IMR-90 (cell line): ENCODE measurements at regions not wholly inside any gene's neighbourhood (a gene's known extent, or its start where the extent isn't known, plus 50 kb on each side); places are given as distances from the start of the nearest gene placed in this dataset.

ENCODE experiments used
- ATAC-seq: fragments of 200-7000 bp; cut with Tn5 transposase; 2 replicates; pipeline ENCODE4 v1.9.1; 2020; ENCODE audit warnings: low read depth, mild to moderate bottlenecking, moderate library complexity
- BruUV-seq: library from RNA; stranded (reverse); fragments of 400-500 nt; replicated peaks from 2 replicates; lab custom pipeline; 2021; lab: Mats Ljungman, UMichigan
- CTCF ChIA-PET: fragments of 300-600 bp; formaldehyde crosslinking; extraction: SDS; loops from one replicate; lab custom pipeline; 2021; ENCODE audit warnings: antibody characterized with exemption; lab: Yijun Ruan, JAX
- POLR2A ChIA-PET: fragments of 300-600 bp; sonication (Branson Sonifier 250); formaldehyde crosslinking; loops from one replicate; lab custom pipeline; 2022; ENCODE audit warnings: antibody characterized with exemption; ENCODE audit not compliant: unreplicated experiment; lab: Charles Lee
- DNase-seq: peaks from one replicate; pipeline ENCODE4 v3.0.0; 2013
- H2AFZ ChIP-seq: replicated peaks from 2 replicates; pipeline ENCODE3; 2013; ENCODE audit warnings: low read length, mild to moderate bottlenecking; ENCODE audit not compliant: poor library complexity
- H2AK5ac ChIP-seq: 2 replicates; pipeline ENCODE4 v1.6.1; 2013; ENCODE audit warnings: low read depth, low read length, inconsistent platforms
- H2AK9ac ChIP-seq: replicated peaks from 2 replicates; pipeline ENCODE3; 2013; ENCODE audit warnings: mild to moderate bottlenecking, low read depth, low read length, moderate library complexity; ENCODE audit not compliant: poor library complexity
- H2BK120ac ChIP-seq: 2 replicates; pipeline ENCODE4 v1.6.1; 2013; ENCODE audit warnings: low read depth, low read length, inconsistent platforms
- H2BK15ac ChIP-seq: 3 replicates; pipeline ENCODE4 v1.6.1; 2013; ENCODE audit warnings: low read depth, low read length, inconsistent platforms
- H2BK20ac ChIP-seq: 2 replicates; pipeline ENCODE4 v1.6.1; 2013; ENCODE audit warnings: low read depth, mild to moderate bottlenecking, inconsistent platforms, low read length, moderate library complexity
- H2BK5ac ChIP-seq: 2 replicates; pipeline ENCODE4 v1.6.1; 2013; ENCODE audit warnings: mild to moderate bottlenecking, low read depth, low read length, inconsistent platforms; ENCODE audit not compliant: poor library complexity, severe bottlenecking
- H3K14ac ChIP-seq: replicated peaks from 2 replicates; pipeline ENCODE4 v1.6.1; 2013; ENCODE audit warnings: low read depth, low read length, inconsistent platforms
- H3K18ac ChIP-seq: 2 replicates; pipeline ENCODE4 v1.6.1; 2013; ENCODE audit warnings: low read depth, low read length, control low read depth
- H3K23ac ChIP-seq: 2 replicates; pipeline ENCODE4 v1.6.1; 2013; ENCODE audit warnings: low read depth, low read length, inconsistent platforms
- H3K27ac ChIP-seq: 2 replicates; pipeline ENCODE4 v1.5.1; 2013; ENCODE audit warnings: mild to moderate bottlenecking, control low read depth, low read length; ENCODE audit not compliant: insufficient read depth
- H3K27me3 ChIP-seq: 2 replicates; pipeline ENCODE4 v1.6.1; 2013; ENCODE audit warnings: low read length; ENCODE audit not compliant: control insufficient read depth, insufficient read depth
- H3K36me3 ChIP-seq: 2 replicates; pipeline ENCODE4 v1.6.1; 2013; ENCODE audit warnings: low read length, mixed read lengths; ENCODE audit not compliant: control insufficient read depth, insufficient read depth
- H3K4ac ChIP-seq: 2 replicates; pipeline ENCODE4 v1.6.1; 2013; ENCODE audit warnings: low read depth, low read length, inconsistent platforms
- H3K4me1 ChIP-seq: 2 replicates; pipeline ENCODE4 v1.6.1; 2013; ENCODE audit warnings: low read length, mixed read lengths; ENCODE audit not compliant: control insufficient read depth, insufficient read depth
- H3K4me2 ChIP-seq: 2 replicates; pipeline ENCODE4 v1.6.1; 2013; ENCODE audit warnings: low read depth, mild to moderate bottlenecking, control low read depth, low read length, moderate library complexity
- H3K4me3 ChIP-seq: 2 replicates; pipeline ENCODE4 v1.5.1; 2013; ENCODE audit warnings: low read depth, mild to moderate bottlenecking, control low read depth, low read length, moderate library complexity; ENCODE audit not compliant: insufficient read depth
- H3K56ac ChIP-seq: 2 replicates; pipeline ENCODE4 v1.6.1; 2013; ENCODE audit warnings: low read length, inconsistent platforms; ENCODE audit not compliant: insufficient read depth; ENCODE audit errors: extremely low read depth
- H3K79me1 ChIP-seq, 2 experiments: 2 replicates each; pipeline ENCODE4 v1.6.1; 2013; ENCODE audit warnings: low read length in 2 of 2, inconsistent platforms in 1 of 2, low read depth in 1 of 2
- H3K9ac ChIP-seq: 2 replicates; pipeline ENCODE4 v1.6.1; 2013; ENCODE audit warnings: low read depth, low read length, control low read depth
- H3K9me1 ChIP-seq: 2 replicates; pipeline ENCODE4 v1.6.1; 2013; ENCODE audit warnings: low read length, inconsistent platforms; ENCODE audit not compliant: insufficient read depth
- H3K9me3 ChIP-seq: 2 replicates; pipeline ENCODE4 v1.6.1; 2013; ENCODE audit warnings: low read length; ENCODE audit not compliant: control insufficient read depth, insufficient read depth
- H4K20me1 ChIP-seq: 2 replicates; pipeline ENCODE4 v1.6.1; 2013; ENCODE audit warnings: low read length, inconsistent platforms; ENCODE audit not compliant: insufficient read depth
- H4K5ac ChIP-seq: 2 replicates; pipeline ENCODE4 v1.6.1; 2013; ENCODE audit warnings: mild to moderate bottlenecking, low read depth, low read length, control low read depth
- H4K8ac ChIP-seq, 2 experiments: 2 replicates each; pipeline ENCODE4 v1.6.1; 2013; ENCODE audit warnings: low read depth in 2 of 2, low read length in 2 of 2, control low read depth in 1 of 2, inconsistent platforms in 1 of 2
- H4K91ac ChIP-seq: 2 replicates; pipeline ENCODE4 v1.6.1; 2013; ENCODE audit warnings: low read depth, low read length, inconsistent platforms; ENCODE audit not compliant: insufficient read depth
- CEBPB ChIP-seq: IDR thresholded peaks from 2 replicates; pipeline ENCODE4 v1.6.1; 2012; ENCODE audit warnings: low read depth, low read length, improper control_type of control experiment
- FOS ChIP-seq: fragments of 150-350 bp; IDR thresholded peaks from 2 replicates; pipeline ENCODE4 v1.6.1; 2016; ENCODE audit warnings: low read depth, low read length
- MAFK ChIP-seq: IDR thresholded peaks from 2 replicates; pipeline ENCODE4 v1.6.1; 2012; ENCODE audit warnings: low read depth, low read length, improper control_type of control experiment
- MAZ ChIP-seq: IDR thresholded peaks from 2 replicates; pipeline ENCODE4 v1.6.1; 2012; ENCODE audit warnings: low read depth, mild to moderate bottlenecking, low read length, improper control_type of control experiment, moderate library complexity, borderline replicate concordance
- POLR2A ChIP-seq: IDR thresholded peaks from 2 replicates; pipeline ENCODE4 v1.6.1; 2012; ENCODE audit warnings: mild to moderate bottlenecking, low read depth, low read length
- RAD21 ChIP-seq: IDR thresholded peaks from 2 replicates; pipeline ENCODE4 v1.6.1; 2012; ENCODE audit warnings: low read length, improper control_type of control experiment
- RCOR1 ChIP-seq: IDR thresholded peaks from 2 replicates; pipeline ENCODE4 v1.6.1; 2012; ENCODE audit warnings: mild to moderate bottlenecking, low read length, improper control_type of control experiment; ENCODE audit not compliant: insufficient replicate concordance
- SMC3 ChIP-seq: fragments of 150-350 bp; IDR thresholded peaks from 2 replicates; pipeline ENCODE4 v1.6.1; 2016; ENCODE audit warnings: low read depth, mild to moderate bottlenecking, antibody characterized with exemption, low read length, moderate library complexity
- WGBS, 2 experiments: methylation state at CpG; one replicate each; pipeline versions ENCODE4 v1.1.5 to v1.1.7; 2013; ENCODE audit warnings: missing lambda C conversion rate in 2 of 2; ENCODE audit not compliant: insufficient read length in 1 of 2; ENCODE audit errors: extremely low coverage in 2 of 2; 5-methylcytosine and 5-hydroxymethylcytosine counted together
- dilution Hi-C: fragments of 300-500 bp; cut with HindIII; formaldehyde crosslinking; loops from one replicate; pipeline ENCODE4 v1.14.3; 2018; ENCODE audit warnings: low sequenced_read_pairs; ENCODE audit not compliant: unreplicated experiment
- in situ Hi-C: fragments of 300-500 bp; cut with MboI; formaldehyde crosslinking; loops from 3 replicates; pipeline ENCODE4 v1.14.3; 2019; ENCODE audit warnings: low sequenced_read_pairs, inconsistent platforms, mixed read lengths
- intact Hi-C: fragments of 100-400 bp; cut with micrococcal nuclease; formaldehyde crosslinking; loops from 2 replicates; pipeline ENCODE4 v1.10.0; 2022

DNA sequence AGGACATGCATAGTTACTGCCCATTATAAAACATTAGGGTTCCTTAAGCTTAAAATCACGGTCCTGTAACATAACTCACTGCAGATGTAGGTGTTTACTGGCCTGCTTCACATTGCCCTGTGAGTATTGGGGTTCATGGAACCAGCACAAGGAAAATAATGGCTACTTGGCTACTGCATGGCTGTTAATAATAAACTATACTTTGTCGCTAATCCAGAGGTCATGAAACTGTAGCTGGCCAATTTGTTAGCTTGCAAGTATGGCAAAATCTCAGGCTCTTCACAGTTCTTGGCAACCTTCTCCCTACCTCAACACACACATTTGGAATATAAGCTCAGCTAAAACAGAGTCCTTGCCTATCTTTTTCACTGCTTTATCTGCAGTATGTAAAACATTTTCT lies 274.0 kb upstream of the NR5A2 start:
- Histone ChIP-seq H3K23ac (no peak overlapping the region), H2BK120ac (no peak overlapping the region), H3K36me3 (no peaks in the 10 kb centered on the region), H2AFZ (no peak overlapping the region), H3K27me3 (no peaks in the 10 kb centered on the region), H2BK15ac (no peak overlapping the region), H3K18ac (no peak overlapping the region), H3K9me3 (peaks cover 3% of the 10 kb centered on the region; the same call in 1 of the 2 replicates), H3K14ac (no peak overlapping the region), H3K9ac (no peak overlapping the region), H4K20me1 (no peaks in the 10 kb centered on the region), H2AK5ac (no peak overlapping the region), H4K5ac (no peak overlapping the region), H4K8ac (no peak overlapping the region), H3K27ac (no peak overlapping the region), H3K4me1 (no peaks in the 10 kb centered on the region), H3K4me3 (no peak overlapping the region), H3K79me1 (no peaks in the 10 kb centered on the region), H2BK20ac (no peak overlapping the region), H3K4me2 (no peak overlapping the region), H3K4ac (no peak overlapping the region), H2AK9ac (no peak overlapping the region), H2BK5ac (no peak overlapping the region), H4K91ac (no peak overlapping the region), H3K56ac (no peak overlapping the region), H3K9me1 (no peaks in the 10 kb centered on the region)
- ATAC-seq (no peak), DNase-seq (no peak)
- dilution Hi-C loops (no loop called here), in situ Hi-C loops (no loop called here), intact Hi-C loops (no loop called here)
- no TSS peak for BruUV-seq
- ChIA-PET POLR2A (no interaction called here), CTCF (interaction anchor here (0.5 to 1.1 kb wide), 2 partner anchors 17 to 29 kb away, joined by 3 read pairs; no protein-coding TSS in a partner anchor)
- TF ChIP-seq POLR2A, result no peak
- TF ChIP-seq CEBPB, result no peak
- TF ChIP-seq SMC3, result no peak
- TF ChIP-seq MAZ, result no peak
- TF ChIP-seq MAFK, result no peak
- no peak for TF ChIP-seq FOS
- TF ChIP-seq RCOR1, result no peak
- no peak for TF ChIP-seq RAD21
- no CpG with 5 or more reads among the region's 2 CpGs for WGBS, 2 experiments
